ENCODE measurements at regions not wholly inside any gene's neighbourhood (a gene's known extent, or its start where the extent isn't known, plus 50 kb on each side); places are given as distances from the start of the nearest gene placed in this dataset.

- TF ChIP-seq JUND (IDR thresholded peaks at IDR 0.05; ENCODE audit: borderline replicate concordance, low read depth, low read length) (peak; percentile 48; the same call in 1 of the 2 replicates), JUND (tag; IDR thresholded peaks at IDR 0.05; ENCODE audit: borderline replicate concordance, low read depth, low read length) (no peak), NCOA2 (IDR thresholded peaks at IDR 0.05; ENCODE audit: partially characterized antibody in 2 of 2) (no peak), HMBOX1 (IDR thresholded peaks at IDR 0.05) (no peak), FOXK2 (conservative IDR thresholded peaks at IDR 0.05 in 1 of 2, IDR thresholded peaks at IDR 0.05 in 1 of 2; ENCODE audit: low read depth in 2 of 2) (no peak), ZFP1 (CRISPR knock-in tag; IDR thresholded peaks at IDR 0.05) (no peak), HINFP (tag; conservative IDR thresholded peaks at IDR 0.05; ENCODE audit: low read depth) (no peak), RHOXF2B (CRISPR knock-in tag; conservative IDR thresholded peaks at IDR 0.05) (no peak), PTTG1 (tag; IDR thresholded peaks at IDR 0.05; ENCODE audit: low read depth) (no peak), TEAD4 (IDR thresholded peaks at IDR 0.05; ENCODE audit: low read length) (no peak), TEAD4 (CRISPR knock-in tag; IDR thresholded peaks at IDR 0.05; ENCODE audit: borderline replicate concordance) (no peak), ZNF140 (CRISPR knock-in tag; IDR thresholded peaks at IDR 0.05) (no peak), ZNF165 (CRISPR knock-in tag; IDR thresholded peaks at IDR 0.05; ENCODE audit: borderline replicate concordance) (no peak), CBFB (CRISPR knock-in tag; IDR thresholded peaks at IDR 0.05) (no peak), CREB3L1 (IDR thresholded peaks at IDR 0.05; ENCODE audit: borderline replicate concordance, low read depth) (no peak), RFX7 (CRISPR knock-in tag; IDR thresholded peaks at IDR 0.05) (no peak), PURB (CRISPR knock-in tag; IDR thresholded peaks at IDR 0.05; ENCODE audit: low read depth) (no peak), CBX3 (IDR thresholded peaks at IDR 0.05; ENCODE audit: borderline replicate concordance in 1 of 2, low read length in 2 of 2) (0 out of 3 replicates have a peak, but pooled peaks of 1 of the 2 experiments have one; percentile 8), KHSRP (IDR thresholded peaks at IDR 0.05) (no peak), GABPA (tag; conservative IDR thresholded peaks at IDR 0.05; ENCODE audit: low read depth) (peak; percentile 59), HMGXB4 (CRISPR knock-in tag; IDR thresholded peaks at IDR 0.05) (no peak)
Measured at GRCh38 chr5:88140856-88141752, 127.5 kb downstream of the TMEM161B start (continued).

All from K562 (cell line).